ENCODE measurements at regions not wholly inside any gene's neighbourhood (a gene's known extent, or its start where the extent isn't known, plus 50 kb on each side); places are given as distances from the start of the nearest gene placed in this dataset.

GRCh38 chr14:53692451-53692850, 264.2 kb downstream of the BMP4 start:
- intact Hi-C loops (cut with DNase I) = no loop called here
- no peak for TF ChIP-seq CTCF (IDR thresholded peaks at IDR 0.05; ENCODE audit: borderline replicate concordance, extremely low read depth, insufficient read depth)
- FAIRE-seq = no peak

GRCh38 chr14:53683229-53683628, 273.4 kb downstream of the BMP4 start:
- H3K27ac ChIP-seq (ENCODE audit: low read depth in 2 of 2, low read length in 2 of 2) = no peak overlapping the region
- intact Hi-C loops (cut with DNase I) = no loop called here
- no peaks in the 10 kb centered on the region for H3K27me3 ChIP-seq (ENCODE audit: control insufficient read depth, insufficient read depth, low read length)
- H3K4me3 ChIP-seq (ENCODE audit: low read length in 3 of 3) = no peak overlapping the region
- TF ChIP-seq CTCF (IDR thresholded peaks at IDR 0.05; ENCODE audit: borderline replicate concordance, extremely low read depth, insufficient read depth) = no peak
- FAIRE-seq (no peak), DNase-seq (peak in 2 of 5 donors; percentile 13 to 21)
- no peak overlapping the region for H3K9ac ChIP-seq (ENCODE audit: low read length in 3 of 3)
- H3K36me3 ChIP-seq (ENCODE audit: control insufficient read depth in 2 of 3, insufficient read depth in 3 of 3, low read length in 3 of 3) = no peaks in the 10 kb centered on the region
- no peaks in the 10 kb centered on the region for H3K9me3 ChIP-seq (ENCODE audit: control insufficient read depth in 2 of 3, insufficient read depth in 1 of 3, low read length in 3 of 3)
- H3K4me1 ChIP-seq (ENCODE audit: control insufficient read depth in 2 of 3, insufficient read depth in 2 of 3, low read depth in 1 of 3, low read length in 3 of 3) = no peaks in the 10 kb centered on the region

More at GRCh38 chr14:53692451-53692850, 264.2 kb downstream of the BMP4 start:
- H3K27ac ChIP-seq (ENCODE audit: low read depth in 2 of 2, low read length in 2 of 2) = no peak overlapping the region
- no peaks in the 10 kb centered on the region for H3K9me3 ChIP-seq (ENCODE audit: control insufficient read depth in 2 of 3, insufficient read depth in 1 of 3, low read length in 3 of 3)
- H3K27me3 ChIP-seq (ENCODE audit: control insufficient read depth, insufficient read depth, low read length) = no peaks in the 10 kb centered on the region
- no peak overlapping the region for H3K4me3 ChIP-seq (ENCODE audit: low read length in 3 of 3)
- H3K9ac ChIP-seq (ENCODE audit: low read length in 3 of 3) = no peak overlapping the region
- no peaks in the 10 kb centered on the region for H3K4me1 ChIP-seq (ENCODE audit: control insufficient read depth in 2 of 3, insufficient read depth in 2 of 3, low read depth in 1 of 3, low read length in 3 of 3)
- no peaks in the 10 kb centered on the region for H3K36me3 ChIP-seq (ENCODE audit: control insufficient read depth in 2 of 3, insufficient read depth in 3 of 3, low read length in 3 of 3)
- no peak for DNase-seq

GRCh38 chr14:53672526-53672925, 284.1 kb downstream of the BMP4 start:
- no peak for DNase-seq
- TF ChIP-seq CTCF (IDR thresholded peaks at IDR 0.05; ENCODE audit: borderline replicate concordance, extremely low read depth, insufficient read depth) = no peak
- intact Hi-C loops (cut with DNase I) = no loop called here
- Histone ChIP-seq H3K4me1 (ENCODE audit: control insufficient read depth in 2 of 3, insufficient read depth in 2 of 3, low read depth in 1 of 3, low read length in 3 of 3) (no peaks in the 10 kb centered on the region), H3K4me3 (ENCODE audit: low read length in 3 of 3) (no peak overlapping the region), H3K9ac (ENCODE audit: low read length in 3 of 3) (no peak overlapping the region), H3K9me3 (ENCODE audit: control insufficient read depth in 2 of 3, insufficient read depth in 1 of 3, low read length in 3 of 3) (no peaks in the 10 kb centered on the region), H3K36me3 (ENCODE audit: control insufficient read depth in 2 of 3, insufficient read depth in 3 of 3, low read length in 3 of 3) (no peaks in the 10 kb centered on the region), H3K27ac (ENCODE audit: low read depth in 2 of 2, low read length in 2 of 2) (no peak overlapping the region), H3K27me3 (ENCODE audit: control insufficient read depth, insufficient read depth, low read length) (no peaks in the 10 kb centered on the region)
- no peak for FAIRE-seq

GRCh38 chr14:53670701-53671100, 285.9 kb downstream of the BMP4 start:
- intact Hi-C loops (cut with DNase I) = no loop called here

More at GRCh38 chr14:53670701-53671100, 285.9 kb downstream of the BMP4 start:
- Histone ChIP-seq H3K27ac (ENCODE audit: low read depth in 2 of 2, low read length in 2 of 2) (no peak overlapping the region), H3K9me3 (ENCODE audit: control insufficient read depth in 2 of 3, insufficient read depth in 1 of 3, low read length in 3 of 3) (no peaks in the 10 kb centered on the region), H3K36me3 (ENCODE audit: control insufficient read depth in 2 of 3, insufficient read depth in 3 of 3, low read length in 3 of 3) (no peaks in the 10 kb centered on the region), H3K4me3 (ENCODE audit: low read length in 3 of 3) (no peak overlapping the region), H3K9ac (ENCODE audit: low read length in 3 of 3) (no peak overlapping the region), H3K4me1 (ENCODE audit: control insufficient read depth in 2 of 3, insufficient read depth in 2 of 3, low read depth in 1 of 3, low read length in 3 of 3) (no peaks in the 10 kb centered on the region), H3K27me3 (ENCODE audit: control insufficient read depth, insufficient read depth, low read length) (no peaks in the 10 kb centered on the region)
- no peak for FAIRE-seq
- no peak for DNase-seq
- TF ChIP-seq CTCF (IDR thresholded peaks at IDR 0.05; ENCODE audit: borderline replicate concordance, extremely low read depth, insufficient read depth) = no peak
